Thyroid gland (tissue), 4 donors: ENCODE measurements at regions not wholly inside any gene's neighbourhood (a gene's known extent, or its start where the extent isn't known, plus 50 kb on each side); places are given as distances from the start of the nearest gene placed in this dataset.

Source experiments
- DNase-seq, 2 donors: peaks; one replicate each; pipeline ENCODE4 v3.0.0-alpha.2; 2019
- H3K27ac ChIP-seq, 3 donors: fragments of 200-600 bp; sonication (generic); 1 replicate in 2 of 3; 2 replicates in 1 of 3; pipeline ENCODE4 v1.5.1; 2016 to 2019; ENCODE audit warnings: mild to moderate bottlenecking in 1 of 3, moderate library complexity in 1 of 3
- H3K27me3 ChIP-seq: fragments of 200-600 bp; sonication (generic); one replicate; pipeline ENCODE4 v1.5.1; 2019
- H3K36me3 ChIP-seq, 2 donors: fragments of 200-600 bp; sonication (generic); one replicate each; pipeline ENCODE4 v1.5.1; 2016 to 2019
- H3K4me1 ChIP-seq, 2 donors: fragments of 200-600 bp; sonication (generic); one replicate each; pipeline ENCODE4 v1.5.1; 2017 to 2019
- H3K4me3 ChIP-seq, 3 donors: fragments of 200-600 bp; sonication (generic); replicated peaks in 1 of 3; 1 replicate in 2 of 3; 2 replicates in 1 of 3; pipeline ENCODE4 v1.5.1; 2016; ENCODE audit warnings: mild to moderate bottlenecking in 1 of 3
- H3K9me3 ChIP-seq: fragments of 200-600 bp; sonication (generic); one replicate; pipeline ENCODE4 v1.5.1; 2017
- POLR2A ChIP-seq, 2 donors: fragments of 450-650 bp; IDR thresholded peaks; one replicate each; pipeline ENCODE4 v1.6.1; 2017; ENCODE audit warnings: antibody characterized with exemption in 2 of 2, mild to moderate bottlenecking in 2 of 2, moderate library complexity in 1 of 2
- WGBS, 2 donors: methylation state at CpG; one replicate each; pipeline ENCODE4 v1.1.5; 2017; 5-methylcytosine and 5-hydroxymethylcytosine counted together
- intact Hi-C: fragments of 100-400 bp; cut with DNase I; formaldehyde crosslinking; loops from one replicate; pipeline ENCODE4 v1.15.1; 2023
- TF ChIP-seq, protein P1 (sequence below), 6 experiments: fragments of 200-600 bp in 3 of 6; fragments of 450-650 bp in 3 of 6; sonication (generic) in 3 of 6; IDR thresholded peaks; one replicate each; pipeline ENCODE4 v1.5.1; 2016 to 2019; ENCODE audit warnings: antibody characterized with exemption in 6 of 6, mild to moderate bottlenecking in 2 of 6, inconsistent platforms in 1 of 6, moderate library complexity in 1 of 6

DNA sequence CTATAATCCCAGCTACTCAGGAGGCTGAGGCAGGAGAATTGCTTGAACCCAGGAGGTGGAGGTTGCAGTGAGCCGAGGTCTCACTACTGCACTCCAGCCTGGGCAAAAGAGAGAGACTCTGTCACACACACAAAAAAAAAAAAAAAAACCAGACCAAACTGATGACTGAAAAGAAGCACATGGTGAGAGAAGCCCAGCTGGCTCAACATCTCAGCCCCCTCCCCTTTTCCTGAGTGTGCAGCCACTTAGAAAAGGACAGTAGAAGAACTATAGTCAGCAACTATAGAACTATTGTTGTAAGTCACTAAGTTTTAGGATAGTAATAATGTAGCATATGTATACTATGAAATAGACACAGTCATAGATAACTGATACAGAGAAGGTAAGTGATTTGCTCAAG is 87.2 kb upstream of the RALGPS2 start:
- DNase-seq, result no peak
- Histone ChIP-seq H3K27ac (no peak overlapping the region), H3K4me1 (no peaks in the 10 kb centered on the region), H3K9me3 (no peaks in the 10 kb centered on the region), H3K27me3 (no peaks in the 10 kb centered on the region), H3K4me3 (no peak overlapping the region), H3K36me3 (no peaks in the 10 kb centered on the region)
- TF ChIP-seq, protein P1, sequence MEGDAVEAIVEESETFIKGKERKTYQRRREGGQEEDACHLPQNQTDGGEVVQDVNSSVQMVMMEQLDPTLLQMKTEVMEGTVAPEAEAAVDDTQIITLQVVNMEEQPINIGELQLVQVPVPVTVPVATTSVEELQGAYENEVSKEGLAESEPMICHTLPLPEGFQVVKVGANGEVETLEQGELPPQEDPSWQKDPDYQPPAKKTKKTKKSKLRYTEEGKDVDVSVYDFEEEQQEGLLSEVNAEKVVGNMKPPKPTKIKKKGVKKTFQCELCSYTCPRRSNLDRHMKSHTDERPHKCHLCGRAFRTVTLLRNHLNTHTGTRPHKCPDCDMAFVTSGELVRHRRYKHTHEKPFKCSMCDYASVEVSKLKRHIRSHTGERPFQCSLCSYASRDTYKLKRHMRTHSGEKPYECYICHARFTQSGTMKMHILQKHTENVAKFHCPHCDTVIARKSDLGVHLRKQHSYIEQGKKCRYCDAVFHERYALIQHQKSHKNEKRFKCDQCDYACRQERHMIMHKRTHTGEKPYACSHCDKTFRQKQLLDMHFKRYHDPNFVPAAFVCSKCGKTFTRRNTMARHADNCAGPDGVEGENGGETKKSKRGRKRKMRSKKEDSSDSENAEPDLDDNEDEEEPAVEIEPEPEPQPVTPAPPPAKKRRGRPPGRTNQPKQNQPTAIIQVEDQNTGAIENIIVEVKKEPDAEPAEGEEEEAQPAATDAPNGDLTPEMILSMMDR (IDR thresholded peaks at IDR 0.05), result no peak
- no peak for TF ChIP-seq POLR2A (IDR thresholded peaks at IDR 0.05)
- WGBS, 2 donors, result 88 to 96% methylated on average over 1 of the region's 1 CpG
- intact Hi-C loops, result no loop called here

GRCh38 chr1:178639326-178639725 is 85.7 kb upstream of the RALGPS2 start:
- no peak for DNase-seq
- Histone ChIP-seq H3K4me1 (no peaks in the 10 kb centered on the region), H3K9me3 (no peaks in the 10 kb centered on the region), H3K27me3 (no peaks in the 10 kb centered on the region), H3K36me3 (no peaks in the 10 kb centered on the region), H3K27ac (no peak overlapping the region), H3K4me3 (no peak overlapping the region)
- intact Hi-C loops, result no loop called here
- TF ChIP-seq, protein P1 (IDR thresholded peaks at IDR 0.05), result no peak
- TF ChIP-seq POLR2A (IDR thresholded peaks at IDR 0.05), result no peak

DNA sequence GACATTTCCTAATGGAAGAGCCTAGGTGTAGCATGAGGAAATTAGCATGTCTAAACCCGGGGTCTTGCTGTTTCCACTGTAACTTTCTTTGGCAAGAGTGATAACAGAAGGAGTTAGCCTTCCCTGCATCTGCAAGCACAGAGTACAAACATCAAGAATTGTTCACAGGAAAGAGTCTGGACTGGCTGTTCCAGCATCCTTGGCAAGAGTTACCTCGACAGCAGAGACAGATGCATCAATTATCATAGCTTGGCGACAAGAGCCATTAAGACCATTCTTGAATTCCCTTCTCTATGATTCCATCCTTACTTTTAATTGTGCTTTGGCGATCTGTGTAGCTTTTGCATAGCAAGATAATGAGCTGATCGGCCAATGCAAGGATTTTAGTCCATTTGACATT is 82.8 kb upstream of the RALGPS2 start:
- Histone ChIP-seq H3K27me3 (no peaks in the 10 kb centered on the region), H3K9me3 (no peaks in the 10 kb centered on the region), H3K4me3 (no peak overlapping the region), H3K4me1 (no peaks in the 10 kb centered on the region), H3K36me3 (no peaks in the 10 kb centered on the region), H3K27ac (no peak overlapping the region)
- WGBS, 2 donors, result 78 to 80% methylated on average over 5 of the region's 5 CpGs
- TF ChIP-seq POLR2A (IDR thresholded peaks at IDR 0.05), result no peak
- TF ChIP-seq, protein P1 (IDR thresholded peaks at IDR 0.05), result no peak
- no peak for DNase-seq
- intact Hi-C loops, result no loop called here

- TF ChIP-seq POLR2A (IDR thresholded peaks at IDR 0.05), result no peak
- TF ChIP-seq, protein P1 (IDR thresholded peaks at IDR 0.05), result no peak
- no peak for DNase-seq
- Histone ChIP-seq H3K4me1 (no peaks in the 10 kb centered on the region), H3K27me3 (no peaks in the 10 kb centered on the region), H3K27ac (no peak overlapping the region), H3K4me3 (no peak overlapping the region), H3K36me3 (no peaks in the 10 kb centered on the region), H3K9me3 (no peaks in the 10 kb centered on the region)
- 90 to 92% methylated on average over 4 of the region's 4 CpGs for WGBS, 2 donors
- intact Hi-C loops, result no loop called here
These were observed 81.7 kb upstream of the RALGPS2 start for GRCh38 chr1:178643349-178643748.

- no peaks in the 10 kb centered on the region for H3K4me1 ChIP-seq
- no peak for TF ChIP-seq POLR2A (IDR thresholded peaks at IDR 0.05)
- TF ChIP-seq, protein P1 (IDR thresholded peaks at IDR 0.05), result no peak
- no peaks in the 10 kb centered on the region for H3K9me3 ChIP-seq
- intact Hi-C loops, result no loop called here
- no peak overlapping the region for H3K27ac ChIP-seq
- no peak overlapping the region for H3K4me3 ChIP-seq
- WGBS, 2 donors, result 96 to 97% methylated on average over 6 of the region's 6 CpGs
- H3K27me3 ChIP-seq, result no peaks in the 10 kb centered on the region
- DNase-seq, result no peak
- no peaks in the 10 kb centered on the region for H3K36me3 ChIP-seq
These were observed 81.2 kb upstream of the RALGPS2 start for GRCh38 chr1:178643831-178644230.
